Body of pancreas (tissue), 4 donors: ENCODE measurements at regions not wholly inside any gene's neighbourhood (a gene's known extent, or its start where the extent isn't known, plus 50 kb on each side); places are given as distances from the start of the nearest gene placed in this dataset.
A peak's percentile ranks its signal among the peaks of the same experiment; 100 is the strongest.

Source experiments
- ATAC-seq: fragments of 150-250 bp; one replicate; pipeline ENCODE4 v1.9.1; 2016
- DNase-seq, 4 donors: peaks; one replicate each; pipeline ENCODE4 v3.0.0-alpha.2; 2019
- H3K27ac ChIP-seq, 4 donors: fragments of 200-600 bp; sonication (generic); 1 replicate in 3 of 4; 2 replicates in 1 of 4; pipeline versions ENCODE4 v1.5.1 to v1.6.1; 2016 to 2019; ENCODE audit warnings: mild to moderate bottlenecking in 1 of 4, mixed read lengths in 1 of 4, moderate library complexity in 1 of 4
- H3K27me3 ChIP-seq, 2 donors: fragments of 200-600 bp; sonication (generic); one replicate each; pipeline ENCODE4 v1.6.0; 2016; ENCODE audit warnings: mild to moderate bottlenecking in 1 of 2
- H3K36me3 ChIP-seq, 2 donors: fragments of 200-600 bp; sonication (generic); replicated peaks in 1 of 2; 2 replicates each; pipeline ENCODE4 v1.5.1; 2016; ENCODE audit warnings: low read depth in 2 of 2; ENCODE audit not compliant: insufficient read depth in 1 of 2
- H3K4me1 ChIP-seq: fragments of 200-600 bp; sonication (generic); one replicate; pipeline ENCODE4 v1.6.0; 2016
- H3K4me3 ChIP-seq, 2 donors: fragments of 200-600 bp; sonication (generic); 1 replicate in 1 of 2; 2 replicates in 1 of 2; pipeline ENCODE4 v1.5.1; 2016 to 2019
- H3K9me3 ChIP-seq, 3 donors: fragments of 200-600 bp; sonication (generic); 1 replicate in 2 of 3; 2 replicates in 1 of 3; pipeline ENCODE4 v1.5.1; 2016
- CTCF ChIP-seq, 7 experiments: fragments of 450-650 bp in 4 of 7; fragments of 200-600 bp in 3 of 7; sonication (generic) in 3 of 7; IDR thresholded peaks; one replicate each; pipeline ENCODE4 v1.5.1; 2016 to 2019; ENCODE audit warnings: antibody characterized with exemption in 7 of 7
- POLR2A ChIP-seq, 3 donors: fragments of 450-650 bp; IDR thresholded peaks; one replicate each; pipeline ENCODE4 v1.6.1; 2016; ENCODE audit warnings: antibody characterized with exemption in 3 of 3, mild to moderate bottlenecking in 2 of 3
- WGBS, 2 donors: methylation state at CpG; one replicate each; pipeline ENCODE4 v1.1.5; 2017; 5-methylcytosine and 5-hydroxymethylcytosine counted together
- intact Hi-C: fragments of 100-400 bp; cut with DNase I; formaldehyde crosslinking; loops from one replicate; pipeline ENCODE4 v1.15.1; 2023

GRCh38 chr18:73590950-73591349 is 556.7 kb downstream of the FBXO15 start:
- no peaks in the 10 kb centered on the region for H3K27me3 ChIP-seq
- intact Hi-C loops, result no loop called here
- no peak for TF ChIP-seq CTCF (IDR thresholded peaks at IDR 0.05)
- TF ChIP-seq POLR2A (IDR thresholded peaks at IDR 0.05), result no peak
- H3K36me3 ChIP-seq, result no peaks in the 10 kb centered on the region
- no peak overlapping the region for H3K4me3 ChIP-seq
- DNase-seq, result no peak
- no peak overlapping the region for H3K27ac ChIP-seq
- H3K4me1 ChIP-seq, result no peaks in the 10 kb centered on the region
- H3K9me3 ChIP-seq, result no peaks in the 10 kb centered on the region
- WGBS, 2 donors, result 66 to 79% methylated on average over 4 of the region's 4 CpGs
- ATAC-seq, result no peak

- intact Hi-C loops, result no loop called here
- H3K9me3 ChIP-seq, result no peaks in the 10 kb centered on the region
- no peaks in the 10 kb centered on the region for H3K27me3 ChIP-seq
- H3K36me3 ChIP-seq, result no peaks in the 10 kb centered on the region
- H3K4me3 ChIP-seq, result no peak overlapping the region
- DNase-seq, result no peak
- no peak for ATAC-seq
- H3K27ac ChIP-seq, result no peak overlapping the region
- H3K4me1 ChIP-seq, result no peaks in the 10 kb centered on the region
- no peak for TF ChIP-seq CTCF (IDR thresholded peaks at IDR 0.05)
- no peak for TF ChIP-seq POLR2A (IDR thresholded peaks at IDR 0.05)
Measured at GRCh38 chr18:73579698-73580097, 567.9 kb downstream of the FBXO15 start.

- TF ChIP-seq CTCF (IDR thresholded peaks at IDR 0.05), result no peak
- TF ChIP-seq POLR2A (IDR thresholded peaks at IDR 0.05), result no peak
- Histone ChIP-seq H3K9me3 (no peaks in the 10 kb centered on the region), H3K27me3 (no peaks in the 10 kb centered on the region), H3K36me3 (no peaks in the 10 kb centered on the region), H3K27ac (no peak overlapping the region), H3K4me1 (no peaks in the 10 kb centered on the region), H3K4me3 (no peak overlapping the region)
- WGBS, 2 donors, result 51 to 74% methylated on average over 1 of the region's 1 CpG
- ATAC-seq (no peak), DNase-seq (no peak)
- intact Hi-C loops, result no loop called here
Measured at GRCh38 chr18:73577365-73577764, 570.3 kb downstream of the FBXO15 start.

GRCh38 chr18:73563901-73564472 is 583.6 kb downstream of the FBXO15 start:
- ATAC-seq (peak; percentile 48), DNase-seq (no peak)
- Histone ChIP-seq H3K27ac (peak overlapping the region in 1 of 4 donors; percentile 21), H3K9me3 (no peaks in the 10 kb centered on the region), H3K27me3 (no peaks in the 10 kb centered on the region), H3K4me1 (no peaks in the 10 kb centered on the region), H3K36me3 (no peaks in the 10 kb centered on the region), H3K4me3 (no peak overlapping the region)
- TF ChIP-seq CTCF (IDR thresholded peaks at IDR 0.05), result no peak
- TF ChIP-seq POLR2A (IDR thresholded peaks at IDR 0.05), result no peak
- 93 to 94% methylated on average over 1 of the region's 1 CpG for WGBS, 2 donors
- intact Hi-C loops, result no loop called here

GRCh38 chr18:73563345-73563744 is 584.3 kb downstream of the FBXO15 start:
- Histone ChIP-seq H3K27me3 (no peaks in the 10 kb centered on the region), H3K27ac (no peak overlapping the region), H3K4me3 (no peak overlapping the region), H3K4me1 (no peaks in the 10 kb centered on the region), H3K9me3 (no peaks in the 10 kb centered on the region), H3K36me3 (no peaks in the 10 kb centered on the region)
- no peak for TF ChIP-seq CTCF (IDR thresholded peaks at IDR 0.05)
- no peak for TF ChIP-seq POLR2A (IDR thresholded peaks at IDR 0.05)
- intact Hi-C loops, result no loop called here
- DNase-seq (no peak), ATAC-seq (no peak)
- WGBS, 2 donors, result 54 to 57% methylated on average over 4 of the region's 4 CpGs
